Glomerular visceral epithelial cell (primary cell): ENCODE measurements at regions not wholly inside any gene's neighbourhood (a gene's known extent, or its start where the extent isn't known, plus 50 kb on each side); places are given as distances from the start of the nearest gene placed in this dataset.

Source experiments
- DNase-seq: peaks from one replicate; pipeline ENCODE4 v3.0.0-alpha.2; 2016; ENCODE audit errors: extremely low spot score

- DNase-seq: peak; percentile 43
Measured at GRCh38 chr6:113449051-113449450, 408.1 kb upstream of the MARCKS start.

DNA sequence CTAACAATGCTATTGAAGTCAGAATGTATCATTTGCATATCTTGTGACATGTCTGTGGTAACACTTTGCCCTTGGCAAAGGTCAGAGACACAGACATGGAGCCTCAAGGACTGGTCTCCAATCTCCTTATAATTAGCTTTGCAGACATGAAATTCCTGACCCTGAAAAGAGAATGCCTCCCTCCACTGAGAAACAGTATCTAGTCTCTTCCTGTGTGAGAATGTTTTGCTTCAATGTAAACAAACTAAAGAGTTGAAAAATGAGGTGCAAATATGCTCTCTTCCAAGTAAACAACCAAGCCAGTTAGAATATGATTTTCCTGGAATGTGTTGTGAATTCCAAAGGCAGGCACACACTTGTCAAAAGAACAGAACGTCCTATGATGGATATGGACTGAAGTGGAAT, 407.1 kb upstream of the MARCKS start:
- no peak for DNase-seq

GRCh38 chr6:113451049-113451448, 406.1 kb upstream of the MARCKS start:
- DNase-seq: no peak

- DNase-seq: peak; percentile 77
Measured at GRCh38 chr6:113457198-113457597, 399.9 kb upstream of the MARCKS start.

- DNase-seq: no peak
Measured at GRCh38 chr6:113457751-113458150, 399.4 kb upstream of the MARCKS start.

DNA sequence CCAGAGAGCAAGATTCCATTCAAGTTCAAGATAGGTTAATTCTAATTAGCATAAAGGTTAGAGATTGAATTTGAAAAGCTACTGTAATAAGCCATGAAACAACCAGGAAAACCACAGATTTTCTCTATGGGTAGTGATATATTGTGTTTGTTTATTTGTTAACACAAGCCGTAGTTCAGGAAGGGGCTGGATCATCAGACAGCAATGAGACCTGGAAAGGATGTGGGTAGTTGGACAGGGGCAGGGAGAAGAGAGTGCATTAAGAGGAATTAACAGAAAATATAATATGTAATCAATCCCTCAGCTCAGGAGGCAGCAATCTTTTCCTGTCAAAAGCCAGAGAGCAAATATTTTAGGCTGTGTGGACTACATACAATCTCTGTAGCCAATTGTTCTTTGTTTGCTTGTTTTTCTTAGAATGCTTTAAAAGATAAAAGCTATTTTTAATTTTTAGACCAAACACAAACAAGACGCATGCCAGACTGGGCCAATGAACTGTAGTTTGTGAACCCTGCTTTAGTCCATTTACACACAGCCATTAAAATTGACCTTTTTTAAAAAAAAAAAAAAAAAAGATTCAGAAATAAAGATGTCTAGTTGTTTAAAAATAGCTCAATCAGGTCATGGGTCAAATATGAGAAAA, 398.7 kb upstream of the MARCKS start:
- no peak for DNase-seq

GRCh38 chr6:113461153-113461932, 395.8 kb upstream of the MARCKS start:
- DNase-seq: no peak

DNA sequence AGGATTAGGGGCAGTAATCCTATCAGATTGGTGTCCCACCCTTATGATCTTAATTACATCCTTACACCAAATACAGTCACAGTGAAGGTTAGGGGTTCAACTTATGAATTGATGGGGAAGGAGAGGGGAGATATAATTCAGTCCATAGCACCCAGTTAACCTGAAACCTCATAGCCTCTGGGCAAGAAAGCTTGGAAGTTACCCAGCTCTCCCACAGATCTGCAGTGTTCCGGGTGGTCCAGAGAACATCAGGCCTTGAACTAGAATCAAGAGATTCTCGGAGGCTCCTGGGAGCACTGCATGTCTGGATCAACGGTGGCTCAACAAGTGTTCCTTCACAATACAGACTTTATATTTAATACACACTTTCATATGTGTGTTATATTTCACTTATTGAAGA, 392.6 kb upstream of the MARCKS start:
- no peak for DNase-seq

DNA sequence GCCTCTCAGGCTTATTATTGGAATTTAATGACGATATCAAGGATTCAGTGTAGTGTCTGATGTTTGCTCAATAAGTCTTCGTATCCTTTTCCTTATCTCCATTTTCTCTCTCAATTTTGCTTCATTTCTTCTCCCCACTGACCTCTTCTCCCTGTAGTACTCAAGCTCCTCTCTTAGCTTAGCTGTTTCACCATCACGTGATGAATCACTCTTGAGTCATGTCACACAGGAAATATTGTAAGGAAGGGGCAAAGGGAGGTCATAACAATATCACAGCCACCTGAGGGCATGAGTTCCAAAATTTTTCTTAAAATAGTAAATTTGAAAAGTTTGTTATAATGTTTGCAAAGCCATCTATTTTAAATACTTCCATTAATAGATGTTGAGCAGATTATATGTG, 392.2 kb upstream of the MARCKS start:
- DNase-seq: peak; percentile 44

GRCh38 chr6:113466526-113466925, 390.6 kb upstream of the MARCKS start:
- DNase-seq: no peak

- DNase-seq: no peak
Measured at GRCh38 chr6:113475392-113475791, 381.8 kb upstream of the MARCKS start.

- no peak for DNase-seq
Measured at GRCh38 chr6:113476937-113477839, 380.0 kb upstream of the MARCKS start.

- DNase-seq: no peak
Measured at GRCh38 chr6:113480616-113481015, 376.5 kb upstream of the MARCKS start.

- DNase-seq: no peak
Measured at GRCh38 chr6:113481458-113481857, 375.7 kb upstream of the MARCKS start.

DNA sequence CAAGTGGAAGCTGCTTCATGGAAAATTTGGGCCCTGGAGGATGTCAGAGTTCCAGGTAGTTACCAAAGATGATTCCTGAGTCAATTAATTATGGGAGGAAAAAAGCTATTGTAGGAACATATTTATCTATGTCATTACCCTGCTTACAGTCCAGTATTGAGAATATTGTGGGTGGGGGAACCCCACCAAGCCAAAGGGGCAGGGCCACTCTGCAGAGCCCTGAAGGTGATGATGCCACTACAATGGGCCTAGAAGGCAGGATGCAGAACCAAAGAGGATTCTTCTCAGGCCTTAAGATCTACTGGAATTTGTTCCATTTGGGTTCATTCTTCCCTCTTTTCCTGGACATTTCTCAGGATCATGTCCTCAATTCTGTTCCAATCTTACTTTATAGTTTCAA, 375.2 kb upstream of the MARCKS start:
- no peak for DNase-seq

GRCh38 chr6:113482771-113483170, 374.4 kb upstream of the MARCKS start:
- no peak for DNase-seq

DNA sequence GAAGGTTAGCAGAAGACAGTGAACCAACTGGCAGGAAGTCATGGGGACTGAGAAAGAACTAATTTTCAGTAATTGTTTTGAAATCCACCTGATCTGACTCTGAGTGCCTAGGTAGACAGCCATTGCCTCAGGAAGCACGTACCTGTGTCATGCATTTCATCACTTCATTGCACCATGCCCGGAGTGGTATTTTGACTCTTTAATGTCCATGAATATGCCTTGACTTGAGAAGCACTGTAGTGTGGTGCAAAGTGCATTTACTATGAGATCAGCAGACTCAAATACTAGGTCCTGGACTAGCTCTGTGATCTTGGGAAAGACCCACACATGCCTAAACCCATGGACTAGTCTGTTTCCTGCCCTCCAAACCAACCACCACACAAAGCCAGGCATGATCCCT, 370.9 kb upstream of the MARCKS start:
- no peak for DNase-seq

DNA sequence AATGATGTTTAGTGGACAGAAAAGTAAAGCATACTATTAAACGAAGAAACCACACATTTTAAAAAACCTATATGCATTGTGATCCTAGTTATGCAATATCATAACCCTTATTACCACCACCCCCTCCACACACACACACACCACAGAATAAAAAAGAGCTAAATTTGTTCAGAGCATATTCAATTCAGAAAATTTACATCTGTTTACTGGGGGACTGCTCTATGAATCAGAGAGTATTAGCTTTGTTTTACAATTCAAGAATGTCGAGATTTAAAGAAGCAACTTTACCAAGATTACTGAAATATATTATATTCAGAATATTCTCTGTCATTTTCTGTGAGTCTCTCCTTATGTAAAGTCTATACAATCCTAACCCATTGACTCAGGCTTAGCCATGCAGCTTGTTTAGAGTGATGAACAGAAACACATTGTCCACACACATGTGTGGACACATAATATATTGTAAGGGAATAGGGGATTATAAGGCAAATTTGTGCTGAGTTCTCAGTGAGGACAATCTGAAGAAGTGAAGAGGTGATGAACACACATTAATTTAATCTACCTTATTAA, 369.6 kb upstream of the MARCKS start:
- no peak for DNase-seq

- no peak for DNase-seq
Measured at GRCh38 chr6:113488061-113488460, 369.1 kb upstream of the MARCKS start.

- no peak for DNase-seq
Measured at GRCh38 chr6:113488812-113489685, 368.1 kb upstream of the MARCKS start.
